Activated T-cell treated with anti-CD3 and anti-CD28 coated beads, Interleukin-2, amount 50 U/mL, for 72 hours (primary cell): ENCODE measurements at regions not wholly inside any gene's neighbourhood (a gene's known extent, or its start where the extent isn't known, plus 50 kb on each side); places are given as distances from the start of the nearest gene placed in this dataset.

ENCODE experiments used
- ATAC-seq, 2 donors: fragments of 150-1000 bp; cut with Tn5 transposase; replicated peaks in 1 of 2; 2 replicates each; pipeline ENCODE4 v1.10.0; 2021; ENCODE audit warnings: moderate library complexity in 2 of 2, mild to moderate bottlenecking in 1 of 2
- DNase-seq, 2 donors: peaks; one replicate each; pipeline ENCODE4 v3.0.0; 2021 to 2022; ENCODE audit warnings: mixed read lengths in 1 of 2
- H3K27ac Mint-ChIP-seq: one replicate; pipeline ENCODE4 v1.8.0; 2022; ENCODE audit warnings: mild to moderate bottlenecking, moderate library complexity, mixed read lengths
- H3K27me3 Mint-ChIP-seq: one replicate; pipeline ENCODE4 v1.8.0; 2022; ENCODE audit warnings: low read depth, mixed read lengths
- H3K36me3 Mint-ChIP-seq, 2 donors: one replicate each; pipeline ENCODE4 v1.8.0; 2022; ENCODE audit warnings: mixed read lengths in 2 of 2, mild to moderate bottlenecking in 1 of 2; ENCODE audit not compliant: insufficient read depth in 2 of 2
- H3K4me1 Mint-ChIP-seq: one replicate; pipeline ENCODE4 v1.8.0; 2022; ENCODE audit warnings: low read depth, mixed read lengths
- H3K4me3 Mint-ChIP-seq, 2 donors: one replicate each; pipeline ENCODE4 v1.8.0; 2022; ENCODE audit warnings: mild to moderate bottlenecking in 2 of 2, mixed read lengths in 2 of 2, moderate library complexity in 2 of 2
- H3K9me3 Mint-ChIP-seq, 2 donors: one replicate each; pipeline ENCODE4 v1.8.0; 2022; ENCODE audit warnings: mixed read lengths in 2 of 2

GRCh38 chr9:676780-677438, 164.6 kb upstream of the DMRT1 start:
- peak overlapping the region; percentile 45 to 56 for H3K4me3 Mint-ChIP-seq
- no peaks in the 10 kb centered on the region for H3K36me3 Mint-ChIP-seq
- no peak overlapping the region for H3K27ac Mint-ChIP-seq
- H3K4me1 Mint-ChIP-seq: peaks cover 33% of the 10 kb centered on the region
- H3K9me3 Mint-ChIP-seq: no peaks in the 10 kb centered on the region
- DNase-seq: no peak
- ATAC-seq: no peak
- H3K27me3 Mint-ChIP-seq: no peaks in the 10 kb centered on the region

DNA sequence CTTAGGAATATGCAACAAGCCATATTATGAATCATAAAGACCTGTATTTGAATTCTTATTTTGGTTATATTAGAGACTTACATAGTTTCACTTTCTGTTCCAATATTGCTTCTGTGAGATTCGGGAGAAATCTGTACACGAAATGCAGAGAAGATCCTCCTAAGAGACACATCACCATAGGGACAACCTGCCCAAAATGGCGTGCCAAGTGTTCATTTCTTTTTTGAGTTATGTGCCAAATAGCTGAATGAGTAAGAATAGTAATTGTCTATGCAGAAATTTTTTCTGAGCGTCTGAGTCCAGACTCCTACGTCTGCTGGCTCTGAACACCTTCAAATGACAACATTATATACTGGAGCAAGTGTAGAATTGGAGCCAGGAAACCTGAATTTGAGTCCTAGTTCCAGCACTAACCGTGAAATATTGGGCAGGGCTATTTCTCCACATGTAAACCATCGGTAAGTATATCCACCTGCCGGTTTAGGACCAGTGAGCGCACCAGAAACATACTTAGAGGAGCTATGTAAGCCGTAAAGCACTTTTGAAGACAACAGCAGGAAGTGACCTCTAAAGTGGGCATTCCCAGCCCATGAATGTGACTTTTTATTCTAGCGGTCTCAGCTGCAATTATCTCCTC, 163.9 kb upstream of the DMRT1 start:
- no peaks in the 10 kb centered on the region for H3K9me3 Mint-ChIP-seq
- peak in 1 of 2 donors; percentile 23 for ATAC-seq
- no peaks in the 10 kb centered on the region for H3K27me3 Mint-ChIP-seq
- H3K4me1 Mint-ChIP-seq: peaks cover 33% of the 10 kb centered on the region
- peak overlapping the region; percentile 45 to 56 for H3K4me3 Mint-ChIP-seq
- no peak overlapping the region for H3K27ac Mint-ChIP-seq
- H3K36me3 Mint-ChIP-seq: no peaks in the 10 kb centered on the region
- DNase-seq: no peak

DNA sequence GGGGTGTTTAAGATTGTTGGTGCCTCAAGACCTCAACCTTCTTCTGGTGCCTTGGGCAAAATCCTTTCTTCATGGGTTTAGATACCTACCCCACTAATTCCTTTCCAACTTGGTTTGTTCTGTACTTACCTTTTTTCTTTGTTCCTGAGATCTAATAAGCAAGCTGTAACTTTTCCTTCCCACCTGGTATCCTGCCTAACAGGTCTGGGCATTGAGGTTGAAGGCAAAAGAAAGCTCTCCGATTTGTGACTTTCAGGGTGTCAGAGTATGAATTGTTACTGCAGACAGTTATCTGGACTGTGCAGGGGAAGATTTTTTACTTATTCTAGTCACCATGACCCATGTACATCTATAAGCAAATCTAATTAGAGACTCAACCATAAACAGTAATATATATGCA, 162.6 kb upstream of the DMRT1 start:
- ATAC-seq (no peak), DNase-seq (no peak)
- Mint-ChIP-seq H3K36me3 (no peaks in the 10 kb centered on the region), H3K4me1 (peaks cover 31% of the 10 kb centered on the region), H3K27me3 (no peaks in the 10 kb centered on the region), H3K27ac (no peak overlapping the region), H3K4me3 (no peak overlapping the region), H3K9me3 (no peaks in the 10 kb centered on the region)

DNA sequence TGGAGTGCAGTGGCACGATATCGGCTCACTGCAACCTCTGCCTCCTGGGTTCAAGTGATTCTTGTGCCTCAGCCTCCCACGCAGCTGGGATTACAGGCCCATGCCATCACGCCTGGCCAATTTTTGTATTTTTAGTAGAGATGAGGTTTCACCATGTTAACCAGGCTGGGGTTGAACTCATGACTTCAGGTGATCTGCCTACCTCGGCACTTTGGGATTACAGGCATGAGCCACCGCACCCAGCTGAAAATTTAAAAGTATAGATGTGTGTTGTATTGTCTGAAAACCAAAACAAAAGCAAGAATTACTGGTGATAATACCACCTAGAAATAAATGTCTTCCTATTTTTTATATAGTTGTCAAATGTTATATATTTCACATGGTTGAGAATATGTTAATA, 162.0 kb upstream of the DMRT1 start:
- no peaks in the 10 kb centered on the region for H3K36me3 Mint-ChIP-seq
- no peaks in the 10 kb centered on the region for H3K9me3 Mint-ChIP-seq
- no peak for ATAC-seq
- no peaks in the 10 kb centered on the region for H3K27me3 Mint-ChIP-seq
- H3K27ac Mint-ChIP-seq: no peak overlapping the region
- no peak overlapping the region for H3K4me3 Mint-ChIP-seq
- no peak for DNase-seq
- peaks cover 25% of the 10 kb centered on the region for H3K4me1 Mint-ChIP-seq

- Mint-ChIP-seq H3K4me3 (no peak overlapping the region), H3K36me3 (no peaks in the 10 kb centered on the region), H3K9me3 (no peaks in the 10 kb centered on the region), H3K4me1 (peaks cover 23% of the 10 kb centered on the region), H3K27me3 (no peaks in the 10 kb centered on the region), H3K27ac (no peak overlapping the region)
- DNase-seq: no peak
- no peak for ATAC-seq
Measured at GRCh38 chr9:680106-680505, 161.4 kb upstream of the DMRT1 start.

GRCh38 chr9:682633-683508, 158.6 kb upstream of the DMRT1 start:
- no peaks in the 10 kb centered on the region for H3K9me3 Mint-ChIP-seq

DNA sequence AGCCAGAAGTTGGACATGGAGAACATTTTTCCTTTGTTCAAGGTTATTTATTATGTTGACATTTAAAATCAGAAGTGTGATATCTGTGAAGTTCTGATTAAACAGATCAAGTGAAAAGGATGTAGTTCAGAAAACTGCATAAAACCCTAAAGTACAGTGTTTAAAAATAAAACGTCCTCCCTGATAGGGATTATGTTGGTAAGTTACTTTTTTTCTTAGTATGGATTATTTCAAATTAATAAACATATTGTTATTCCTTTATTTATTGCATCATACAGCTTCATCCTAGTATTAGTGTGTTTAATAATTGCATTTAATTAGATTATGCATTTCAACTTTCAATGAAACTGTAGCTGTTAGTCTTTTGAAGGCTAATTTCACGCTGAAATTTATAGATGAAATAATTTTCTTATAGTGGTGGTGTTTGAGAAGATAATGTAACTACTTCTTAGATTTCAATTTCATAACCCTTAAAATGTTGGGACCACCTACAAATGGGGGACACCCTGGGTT, 157.9 kb upstream of the DMRT1 start:
- Mint-ChIP-seq H3K4me3 (no peak overlapping the region), H3K27me3 (no peaks in the 10 kb centered on the region), H3K27ac (no peak overlapping the region), H3K4me1 (no peaks in the 10 kb centered on the region), H3K36me3 (no peaks in the 10 kb centered on the region), H3K9me3 (no peaks in the 10 kb centered on the region)
- ATAC-seq: no peak
- no peak for DNase-seq

More at GRCh38 chr9:682633-683508, 158.6 kb upstream of the DMRT1 start:
- Mint-ChIP-seq H3K27me3 (no peaks in the 10 kb centered on the region), H3K36me3 (no peaks in the 10 kb centered on the region), H3K4me3 (no peak overlapping the region), H3K4me1 (peaks cover 5% of the 10 kb centered on the region), H3K27ac (no peak overlapping the region)
- no peak for DNase-seq
- no peak for ATAC-seq

GRCh38 chr9:684054-684890, 157.2 kb upstream of the DMRT1 start:
- Mint-ChIP-seq H3K27me3 (no peaks in the 10 kb centered on the region), H3K4me3 (no peak overlapping the region), H3K4me1 (no peaks in the 10 kb centered on the region), H3K9me3 (no peaks in the 10 kb centered on the region), H3K27ac (no peak overlapping the region), H3K36me3 (no peaks in the 10 kb centered on the region)
- ATAC-seq (no peak), DNase-seq (no peak)

DNA sequence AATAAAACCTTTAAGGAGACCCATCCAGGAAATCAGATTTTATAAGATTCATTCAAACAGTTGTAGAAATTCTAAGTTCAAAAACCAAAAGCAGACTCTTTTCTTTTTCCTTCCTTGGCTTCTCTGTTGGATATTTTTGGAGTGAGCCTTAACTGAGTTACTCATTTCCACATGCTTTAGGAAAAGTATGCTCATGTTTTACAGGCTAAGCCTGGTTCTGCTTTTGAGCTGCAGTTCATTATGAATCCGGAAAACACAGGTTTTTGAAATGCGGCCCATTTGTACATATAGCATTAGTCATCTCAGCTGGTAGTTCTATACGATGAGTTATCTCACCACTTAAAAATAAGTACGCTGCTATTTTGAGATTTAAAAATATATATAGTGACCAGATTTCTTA, 156.6 kb upstream of the DMRT1 start:
- Mint-ChIP-seq H3K27ac (no peak overlapping the region), H3K9me3 (no peaks in the 10 kb centered on the region), H3K4me1 (no peaks in the 10 kb centered on the region), H3K27me3 (no peaks in the 10 kb centered on the region), H3K36me3 (no peaks in the 10 kb centered on the region), H3K4me3 (no peak overlapping the region)
- ATAC-seq (no peak), DNase-seq (no peak)

- H3K4me3 Mint-ChIP-seq: no peak overlapping the region
- H3K4me1 Mint-ChIP-seq: no peaks in the 10 kb centered on the region
- no peak for ATAC-seq
- no peak for DNase-seq
- no peaks in the 10 kb centered on the region for H3K9me3 Mint-ChIP-seq
- no peaks in the 10 kb centered on the region for H3K36me3 Mint-ChIP-seq
- no peak overlapping the region for H3K27ac Mint-ChIP-seq
- no peaks in the 10 kb centered on the region for H3K27me3 Mint-ChIP-seq
Measured at GRCh38 chr9:686321-686813, 155.1 kb upstream of the DMRT1 start.

DNA sequence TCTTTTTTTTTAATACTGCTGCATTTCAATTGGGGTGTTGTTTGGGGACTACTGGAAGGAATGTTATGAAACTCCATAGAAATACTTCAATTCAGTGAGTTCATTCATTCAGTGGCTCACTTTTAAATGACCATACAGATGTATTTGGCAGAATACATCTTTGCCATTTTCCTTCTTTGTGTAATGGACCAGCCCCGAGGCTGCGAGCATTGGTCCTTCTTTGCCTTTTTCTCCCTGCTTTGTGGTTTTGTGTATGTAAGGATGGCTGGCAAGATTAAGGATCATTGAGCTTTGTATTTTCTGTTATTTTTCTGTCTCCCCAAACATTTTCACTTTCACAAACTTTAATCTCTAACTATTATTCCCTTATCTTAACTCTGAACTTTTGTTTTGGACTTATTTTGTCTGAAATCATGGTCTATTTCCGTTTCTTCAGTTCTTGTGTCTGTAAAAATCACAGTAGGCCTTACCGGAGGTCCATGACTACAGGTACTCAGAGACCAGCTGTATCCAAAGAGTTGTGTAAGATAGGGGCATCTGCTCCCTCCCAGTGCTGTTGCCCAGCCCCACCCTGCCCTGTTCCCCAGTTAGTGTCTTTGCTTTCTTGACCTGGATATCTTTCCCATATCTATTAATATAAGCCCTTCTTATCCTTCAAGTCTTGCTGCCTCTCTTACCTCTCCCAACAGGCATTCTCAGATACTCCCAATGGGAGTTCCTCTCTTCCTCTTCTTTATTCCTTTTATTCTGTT, 154.3 kb upstream of the DMRT1 start:
- Mint-ChIP-seq H3K36me3 (no peaks in the 10 kb centered on the region), H3K9me3 (no peaks in the 10 kb centered on the region), H3K27me3 (no peaks in the 10 kb centered on the region), H3K4me3 (no peak overlapping the region), H3K27ac (no peak overlapping the region), H3K4me1 (no peaks in the 10 kb centered on the region)
- DNase-seq (no peak), ATAC-seq (no peak)

GRCh38 chr9:687994-688393, 153.5 kb upstream of the DMRT1 start:
- Mint-ChIP-seq H3K4me3 (no peak overlapping the region), H3K9me3 (no peaks in the 10 kb centered on the region), H3K27ac (no peak overlapping the region), H3K4me1 (no peaks in the 10 kb centered on the region), H3K36me3 (no peaks in the 10 kb centered on the region), H3K27me3 (no peaks in the 10 kb centered on the region)
- ATAC-seq (no peak), DNase-seq (no peak)
